B cell (primary cell): ENCODE measurements at regions not wholly inside any gene's neighbourhood (a gene's known extent, or its start where the extent isn't known, plus 50 kb on each side); places are given as distances from the start of the nearest gene placed in this dataset.

Source experiments
- ATAC-seq: fragments of 200-7000 bp; cut with Tn5 transposase; one replicate; pipeline ENCODE4 v1.10.0; 2021; ENCODE audit warnings: low read depth, mild to moderate bottlenecking, moderate number of reproducible peaks, moderate library complexity
- CTCF ChIA-PET: fragments of 350-600 bp; sonication (Branson Sonifier 250); formaldehyde crosslinking; loops from one replicate; lab custom pipeline; 2021; ENCODE audit warnings: antibody characterized with exemption, inconsistent platforms; lab: Charles Lee
- POLR2A ChIA-PET: fragments of 350-600 bp; sonication (Branson Sonifier 250); formaldehyde crosslinking; loops from one replicate; lab custom pipeline; 2021; ENCODE audit warnings: antibody characterized with exemption; lab: Charles Lee
- DNase-seq: peaks from one replicate; pipeline ENCODE4 v3.0.0; 2013
- H2AFZ ChIP-seq: 2 replicates; pipeline ENCODE4 v1.6.1; 2012; ENCODE audit warnings: mild to moderate bottlenecking, low read depth, low read length; ENCODE audit not compliant: insufficient read depth, poor library complexity, severe bottlenecking
- H3K27ac ChIP-seq, 2 donors: 1 replicate in 1 of 2; 2 replicates in 1 of 2; pipeline ENCODE4 v1.5.1; 2012 to 2013; ENCODE audit warnings: low read length in 2 of 2, mild to moderate bottlenecking in 2 of 2, moderate library complexity in 1 of 2
- H3K27me3 ChIP-seq, 4 experiments: fragments of 200-600 bp in 1 of 4; sonication (generic) in 1 of 4; replicated peaks in 1 of 4; 1 replicate in 2 of 4; 2 replicates in 2 of 4; pipeline versions ENCODE4 v1.6.1 to v1.7.0; 2013 to 2016; ENCODE audit warnings: low read length in 3 of 4, mild to moderate bottlenecking in 2 of 4, mixed read lengths in 1 of 4, moderate library complexity in 1 of 4; ENCODE audit not compliant: insufficient read depth in 4 of 4, control insufficient read depth in 3 of 4; ENCODE audit errors: control extremely low read depth in 1 of 4
- H3K36me3 ChIP-seq, 2 experiments: replicated peaks in 1 of 2; 1 replicate in 1 of 2; 2 replicates in 1 of 2; pipeline versions ENCODE4 v1.6.1 to v1.7.1; 2013; ENCODE audit warnings: low read length in 1 of 2; ENCODE audit not compliant: insufficient read depth in 2 of 2, control insufficient read depth in 1 of 2; ENCODE audit errors: control extremely low read depth in 1 of 2, extremely low read depth in 1 of 2
- H3K4me1 ChIP-seq, 2 donors: fragments of 200-600 bp in 1 of 2; sonication (generic) in 1 of 2; 1 replicate in 1 of 2; 2 replicates in 1 of 2; pipeline versions ENCODE4 v1.5.1 to v1.6.1; 2013 to 2017; ENCODE audit warnings: low read length in 2 of 2; ENCODE audit not compliant: control insufficient read depth in 2 of 2, insufficient read depth in 2 of 2
- H3K4me2 ChIP-seq: replicated peaks from 2 replicates; pipeline ENCODE3; 2012; ENCODE audit warnings: mild to moderate bottlenecking, low read depth, low read length; ENCODE audit not compliant: poor library complexity, severe bottlenecking
- H3K4me3 ChIP-seq, 5 experiments: fragments of 200-600 bp in 1 of 5; sonication (generic) in 1 of 5; 1 replicate in 3 of 5; 2 replicates in 2 of 5; pipeline versions ENCODE4 v1.5.1 to v1.7.0; 2011 to 2016; ENCODE audit warnings: low read length in 4 of 5, mild to moderate bottlenecking in 4 of 5, low read depth in 2 of 5, control low read depth in 1 of 5, moderate library complexity in 1 of 5; ENCODE audit not compliant: insufficient read depth in 1 of 5; ENCODE audit errors: control extremely low read depth in 1 of 5, extremely low read depth in 1 of 5
- H3K79me2 ChIP-seq: fragments of 200-600 bp; sonication (generic); one replicate; pipeline ENCODE4 v1.6.0; 2016; ENCODE audit warnings: low read length; ENCODE audit not compliant: control insufficient read depth, insufficient read depth
- H3K9ac ChIP-seq: fragments of 200-600 bp; sonication (generic); 2 replicates; pipeline ENCODE4 v1.6.1; 2017; ENCODE audit warnings: mild to moderate bottlenecking, low read length, moderate library complexity
- H3K9me3 ChIP-seq, 3 donors: one replicate each; pipeline versions ENCODE4 v1.6.1 to v1.7.1; 2013; ENCODE audit warnings: low read length in 2 of 3; ENCODE audit not compliant: control insufficient read depth in 2 of 3, insufficient read depth in 1 of 3; ENCODE audit errors: control extremely low read depth in 1 of 3
- H4K20me1 ChIP-seq: 2 replicates; pipeline ENCODE4 v1.6.0; 2012; ENCODE audit warnings: mild to moderate bottlenecking, low read length; ENCODE audit not compliant: insufficient read depth, control insufficient read depth, poor library complexity, severe bottlenecking
- H3K27ac Mint-ChIP-seq: one replicate; pipeline ENCODE4 v1.8.0; 2021; ENCODE audit warnings: mixed read lengths
- H3K27me3 Mint-ChIP-seq: one replicate; pipeline ENCODE4 v1.8.0; 2021; ENCODE audit warnings: mixed read lengths
- H3K4me1 Mint-ChIP-seq: one replicate; pipeline ENCODE4 v1.8.0; 2021; ENCODE audit warnings: mixed read lengths
- H3K4me3 Mint-ChIP-seq: one replicate; pipeline ENCODE4 v1.8.0; 2021; ENCODE audit warnings: mixed read lengths
- H3K9me3 Mint-ChIP-seq: one replicate; pipeline ENCODE4 v1.8.0; 2022; ENCODE audit warnings: mixed read lengths; ENCODE audit not compliant: insufficient read depth
- EZH2 ChIP-seq: IDR thresholded peaks from 2 replicates; pipeline ENCODE4 v1.6.1; 2012; ENCODE audit warnings: borderline replicate concordance, low read depth, mild to moderate bottlenecking, moderate library complexity, low read length; ENCODE audit not compliant: insufficient read depth, poor library complexity, severe bottlenecking
- WGBS: methylation state at CpG from one replicate; pipeline ENCODE4 v1.1.5; 2013; ENCODE audit warnings: missing lambda C conversion rate; ENCODE audit not compliant: insufficient coverage; 5-methylcytosine and 5-hydroxymethylcytosine counted together
- intact Hi-C: fragments of 100-400 bp; cut with micrococcal nuclease; formaldehyde crosslinking; loops from one replicate; pipeline ENCODE4 v1.10.0; 2022
- TF ChIP-seq, protein P1 (sequence below): fragments of 200-600 bp; IDR thresholded peaks from one replicate; pipeline ENCODE4 v1.8.0; 2022; ENCODE audit warnings: antibody characterized with exemption, mild to moderate bottlenecking

DNA sequence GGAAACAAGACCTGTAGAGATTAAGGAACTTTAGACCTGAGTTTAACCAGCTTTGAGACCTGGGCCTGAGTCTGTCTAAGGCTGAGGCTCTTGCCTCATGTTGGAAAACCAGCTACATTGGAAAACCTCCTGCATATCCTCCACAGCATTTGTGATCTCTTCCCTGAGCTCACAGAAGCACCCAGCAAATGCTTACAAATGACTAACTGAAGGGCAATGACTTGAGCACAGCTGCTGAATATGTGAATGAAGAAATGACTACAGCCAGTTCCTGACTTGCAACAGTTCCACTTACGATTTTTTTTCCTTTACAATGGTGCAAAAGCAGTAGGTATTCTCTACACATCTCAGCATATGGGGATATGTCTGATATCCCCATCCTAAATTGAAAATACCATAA, 112.4 kb upstream of the RREB1 start:
- H4K20me1 ChIP-seq, result no peaks in the 10 kb centered on the region
- 60% methylated on average over 1 of the region's 1 CpG for WGBS
- H3K9me3 Mint-ChIP-seq, result no peaks in the 10 kb centered on the region
- ATAC-seq, result no peak
- no peak for DNase-seq
- H3K36me3 ChIP-seq, result no peaks in the 10 kb centered on the region
- no peak overlapping the region for H3K9ac ChIP-seq
- no peak overlapping the region for H3K27ac Mint-ChIP-seq
- ChIA-PET POLR2A (no interaction called here), CTCF (interaction anchor here (1.3 kb wide), 1 partner anchor 246 kb away, joined by 3 read pairs; no protein-coding TSS in a partner anchor)
- H3K27me3 ChIP-seq, result peaks cover 0 to 3% (median 0%) of the 10 kb centered on the region in 4 experiments
- no peaks in the 10 kb centered on the region for H3K4me1 Mint-ChIP-seq
- H2AFZ ChIP-seq, result no peak overlapping the region
- no peaks in the 10 kb centered on the region for H3K9me3 ChIP-seq
- intact Hi-C loops, result no loop called here
- H3K27ac ChIP-seq, result no peak overlapping the region
- H3K4me2 ChIP-seq, result no peak overlapping the region
- no peak overlapping the region for H3K4me3 Mint-ChIP-seq
- TF ChIP-seq, protein P1, sequence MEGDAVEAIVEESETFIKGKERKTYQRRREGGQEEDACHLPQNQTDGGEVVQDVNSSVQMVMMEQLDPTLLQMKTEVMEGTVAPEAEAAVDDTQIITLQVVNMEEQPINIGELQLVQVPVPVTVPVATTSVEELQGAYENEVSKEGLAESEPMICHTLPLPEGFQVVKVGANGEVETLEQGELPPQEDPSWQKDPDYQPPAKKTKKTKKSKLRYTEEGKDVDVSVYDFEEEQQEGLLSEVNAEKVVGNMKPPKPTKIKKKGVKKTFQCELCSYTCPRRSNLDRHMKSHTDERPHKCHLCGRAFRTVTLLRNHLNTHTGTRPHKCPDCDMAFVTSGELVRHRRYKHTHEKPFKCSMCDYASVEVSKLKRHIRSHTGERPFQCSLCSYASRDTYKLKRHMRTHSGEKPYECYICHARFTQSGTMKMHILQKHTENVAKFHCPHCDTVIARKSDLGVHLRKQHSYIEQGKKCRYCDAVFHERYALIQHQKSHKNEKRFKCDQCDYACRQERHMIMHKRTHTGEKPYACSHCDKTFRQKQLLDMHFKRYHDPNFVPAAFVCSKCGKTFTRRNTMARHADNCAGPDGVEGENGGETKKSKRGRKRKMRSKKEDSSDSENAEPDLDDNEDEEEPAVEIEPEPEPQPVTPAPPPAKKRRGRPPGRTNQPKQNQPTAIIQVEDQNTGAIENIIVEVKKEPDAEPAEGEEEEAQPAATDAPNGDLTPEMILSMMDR, result no peak
- no peaks in the 10 kb centered on the region for H3K79me2 ChIP-seq
- no peak overlapping the region for H3K4me3 ChIP-seq
- H3K27me3 Mint-ChIP-seq, result peaks cover 5% of the 10 kb centered on the region
- no peaks in the 10 kb centered on the region for H3K4me1 ChIP-seq

DNA sequence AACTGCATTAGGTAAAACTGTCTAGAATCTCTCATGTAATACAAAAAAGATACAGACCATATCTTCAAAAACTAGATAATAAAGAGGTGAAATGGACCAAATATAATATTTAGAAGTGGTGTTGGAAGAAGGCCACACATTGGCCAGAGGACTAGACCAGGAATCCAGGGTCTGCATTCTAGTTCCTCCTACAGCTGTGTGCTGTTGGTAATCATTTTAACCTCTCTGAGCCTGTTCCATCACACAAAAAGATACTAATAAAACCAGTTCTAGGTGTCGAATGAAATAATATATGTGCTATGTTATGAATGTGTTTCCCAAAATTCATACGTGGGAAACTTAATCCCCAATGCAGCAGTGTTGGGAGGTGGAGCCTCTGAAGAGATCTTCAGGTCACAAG, 111.6 kb upstream of the RREB1 start:
- H3K27me3 Mint-ChIP-seq, result peaks cover 5% of the 10 kb centered on the region
- DNase-seq, result no peak
- Histone ChIP-seq H2AFZ (no peak overlapping the region), H3K4me1 (no peaks in the 10 kb centered on the region), H3K9me3 (no peaks in the 10 kb centered on the region), H3K27me3 (peaks cover 0 to 3% (median 0%) of the 10 kb centered on the region in 4 experiments), H3K4me2 (no peak overlapping the region), H3K27ac (no peak overlapping the region), H3K4me3 (no peak overlapping the region), H3K9ac (no peak overlapping the region), H4K20me1 (no peaks in the 10 kb centered on the region), H3K79me2 (no peaks in the 10 kb centered on the region), H3K36me3 (no peaks in the 10 kb centered on the region)
- POLR2A ChIA-PET, result no interaction called here
- 100% methylated on average over 1 of the region's 2 CpGs for WGBS
- CTCF ChIA-PET, result no interaction called here
- H3K4me3 Mint-ChIP-seq, result no peak overlapping the region
- H3K9me3 Mint-ChIP-seq, result peaks cover 2% of the 10 kb centered on the region
- no peaks in the 10 kb centered on the region for H3K4me1 Mint-ChIP-seq
- ATAC-seq, result no peak
- no peak overlapping the region for H3K27ac Mint-ChIP-seq
- TF ChIP-seq, protein P1, result no peak
- no peak for TF ChIP-seq EZH2
- intact Hi-C loops, result no loop called here
